ENCODE measurements at regions not wholly inside any gene's neighbourhood (a gene's known extent, or its start where the extent isn't known, plus 50 kb on each side); places are given as distances from the start of the nearest gene placed in this dataset.

- no peak overlapping the region for H3K9ac ChIP-seq
- H3K9me3 ChIP-seq (ENCODE audit: low read depth) = no peaks in the 10 kb centered on the region
- H3K27ac ChIP-seq = no peak overlapping the region
- Mint-ChIP-seq H3K27ac (no peak overlapping the region), H3K36me3 (no peaks in the 10 kb centered on the region), H3K9me3 (peaks cover 3% of the 10 kb centered on the region), H3K4me1 (no peaks in the 10 kb centered on the region), H3K27me3 (ENCODE audit: insufficient read depth, low read depth) (peaks cover 5% of the 10 kb centered on the region), H3K4me3 (no peak overlapping the region)
- no peaks in the 10 kb centered on the region for H3K4me1 ChIP-seq
- no peak overlapping the region for H3K4me2 ChIP-seq
- no peaks in the 10 kb centered on the region for H3F3A ChIP-seq (ENCODE audit: low read depth)
- DNase-seq (ENCODE audit: low spot score) = no peak
- TF ChIP-seq EZH2phosphoT487 (IDR thresholded peaks at IDR 0.05) = no peak
- TF ChIP-seq CTCF (IDR thresholded peaks at IDR 0.05) = no peak
- TF ChIP-seq EZH2 (IDR thresholded peaks at IDR 0.05) = no peak
- no peak overlapping the region for H3K4me3 ChIP-seq
- H3K27me3 ChIP-seq = no peaks in the 10 kb centered on the region
- no peaks in the 10 kb centered on the region for H4K20me1 ChIP-seq (ENCODE audit: low read depth)
- H2AFZ ChIP-seq (replicated peaks) = no peak overlapping the region
- no peaks in the 10 kb centered on the region for H3K36me3 ChIP-seq
- H3K79me2 ChIP-seq (ENCODE audit: low read depth) = no peaks in the 10 kb centered on the region
Observed at GRCh38 chr10:62582101-62582705, 208.0 kb downstream of the ZNF365 start.

GRCh38 chr10:62582804-62583208 is 208.6 kb downstream of the ZNF365 start:
- Histone ChIP-seq H3F3A (ENCODE audit: low read depth) (no peaks in the 10 kb centered on the region), H3K9ac (no peak overlapping the region), H2AFZ (replicated peaks) (no peak overlapping the region), H3K9me3 (ENCODE audit: low read depth) (no peaks in the 10 kb centered on the region), H3K4me2 (no peak overlapping the region), H3K4me3 (no peak overlapping the region), H4K20me1 (ENCODE audit: low read depth) (no peaks in the 10 kb centered on the region), H3K4me1 (no peaks in the 10 kb centered on the region), H3K27ac (no peak overlapping the region), H3K27me3 (no peaks in the 10 kb centered on the region), H3K79me2 (ENCODE audit: low read depth) (no peaks in the 10 kb centered on the region), H3K36me3 (no peaks in the 10 kb centered on the region)
- H3K27me3 Mint-ChIP-seq (ENCODE audit: insufficient read depth, low read depth) = peaks cover 5% of the 10 kb centered on the region
- no peaks in the 10 kb centered on the region for H3K4me1 Mint-ChIP-seq
- TF ChIP-seq EZH2 (IDR thresholded peaks at IDR 0.05) (no peak), EZH2phosphoT487 (IDR thresholded peaks at IDR 0.05) (no peak), CTCF (IDR thresholded peaks at IDR 0.05) (no peak)
- H3K27ac Mint-ChIP-seq = no peak overlapping the region
- peaks cover 3% of the 10 kb centered on the region for H3K9me3 Mint-ChIP-seq
- H3K4me3 Mint-ChIP-seq = no peak overlapping the region
- H3K36me3 Mint-ChIP-seq = no peaks in the 10 kb centered on the region
- DNase-seq (ENCODE audit: low spot score) = no peak

- no peak overlapping the region for H3K4me2 ChIP-seq
- no peak overlapping the region for H3K27ac Mint-ChIP-seq
- no peak overlapping the region for H3K9ac ChIP-seq
Observed at GRCh38 chr10:62583876-62584615, 209.9 kb downstream of the ZNF365 start.

More at GRCh38 chr10:62583876-62584615, 209.9 kb downstream of the ZNF365 start:
- H3F3A ChIP-seq (ENCODE audit: low read depth) = no peaks in the 10 kb centered on the region
- H2AFZ ChIP-seq (replicated peaks) = no peak overlapping the region
- Mint-ChIP-seq H3K4me1 (no peaks in the 10 kb centered on the region), H3K9me3 (peaks cover 3% of the 10 kb centered on the region), H3K27me3 (ENCODE audit: insufficient read depth, low read depth) (peaks cover 5% of the 10 kb centered on the region), H3K36me3 (no peaks in the 10 kb centered on the region), H3K4me3 (no peak overlapping the region)
- no peaks in the 10 kb centered on the region for H3K9me3 ChIP-seq (ENCODE audit: low read depth)
- H3K4me1 ChIP-seq = no peaks in the 10 kb centered on the region
- TF ChIP-seq CTCF (IDR thresholded peaks at IDR 0.05) (no peak), EZH2 (IDR thresholded peaks at IDR 0.05) (no peak), EZH2phosphoT487 (IDR thresholded peaks at IDR 0.05) (no peak)
- no peaks in the 10 kb centered on the region for H3K36me3 ChIP-seq
- no peak overlapping the region for H3K4me3 ChIP-seq
- no peaks in the 10 kb centered on the region for H3K27me3 ChIP-seq
- H3K27ac ChIP-seq = no peak overlapping the region
- no peaks in the 10 kb centered on the region for H3K79me2 ChIP-seq (ENCODE audit: low read depth)
- DNase-seq (ENCODE audit: low spot score) = no peak
- H4K20me1 ChIP-seq (ENCODE audit: low read depth) = no peaks in the 10 kb centered on the region

Measured in neural progenitor cell (in vitro differentiated cells).